PC-3 (cell line): ENCODE measurements at regions not wholly inside any gene's neighbourhood (a gene's known extent, or its start where the extent isn't known, plus 50 kb on each side); places are given as distances from the start of the nearest gene placed in this dataset.
A peak's percentile ranks its signal among the peaks of the same experiment; 100 is the strongest.

Source experiments
- ATAC-seq: fragments of 200-7000 bp; cut with Tn5 transposase; 2 replicates; pipeline ENCODE4 v1.9.1; 2020; ENCODE audit warnings: mild to moderate bottlenecking, moderate library complexity
- BruUV-seq: library from RNA; stranded (reverse); fragments of 400-500 nt; replicated peaks from 2 replicates; lab custom pipeline; 2021; lab: Mats Ljungman, UMichigan
- CTCF ChIA-PET: fragments of 300-600 bp; sonication (Branson Sonifier 250); formaldehyde crosslinking; loops from one replicate; lab custom pipeline; 2022; ENCODE audit warnings: antibody characterized with exemption; lab: Charles Lee
- POLR2A ChIA-PET: fragments of 300-600 bp; sonication (Branson Sonifier 250); formaldehyde crosslinking; loops from one replicate; lab custom pipeline; 2022; ENCODE audit warnings: antibody characterized with exemption; ENCODE audit not compliant: unreplicated experiment; lab: Charles Lee
- DNase-seq: peaks from one replicate; pipeline ENCODE4 v3.0.0-alpha.2; 2015
- H2AFZ ChIP-seq: fragments of 300-600 bp; sonication (generic); 2 replicates; pipeline ENCODE4 v1.6.0; 2016; ENCODE audit warnings: antibody characterized with exemption, low read length
- H3F3A ChIP-seq: fragments of 300-600 bp; sonication (generic); one replicate; pipeline ENCODE4 v1.6.0; 2017; ENCODE audit warnings: antibody characterized with exemption, low read length, control low read depth, mild to moderate bottlenecking; ENCODE audit not compliant: unreplicated experiment
- H3K27ac ChIP-seq: fragments of 300-600 bp; sonication (generic); 2 replicates; pipeline ENCODE4 v1.5.1; 2016; ENCODE audit warnings: mild to moderate bottlenecking, low read length
- H3K27me3 ChIP-seq: fragments of 300-600 bp; sonication (generic); 2 replicates; pipeline ENCODE4 v1.6.1; 2016; ENCODE audit warnings: low read length, mixed read lengths
- H3K36me3 ChIP-seq: fragments of 300-600 bp; sonication (generic); 2 replicates; pipeline ENCODE4 v1.6.1; 2016; ENCODE audit warnings: low read depth, mixed run types, low read length, mixed read lengths
- H3K4me1 ChIP-seq: fragments of 300-600 bp; sonication (generic); 2 replicates; pipeline ENCODE4 v1.5.1; 2016; ENCODE audit warnings: low read length; ENCODE audit not compliant: insufficient read depth
- H3K4me2 ChIP-seq: fragments of 300-600 bp; sonication (generic); 2 replicates; pipeline ENCODE4 v1.6.0; 2016; ENCODE audit warnings: low read length
- H3K4me3 ChIP-seq: fragments of 300-600 bp; sonication (generic); 2 replicates; pipeline ENCODE4 v1.5.1; 2016; ENCODE audit warnings: mild to moderate bottlenecking, low read length, mixed read lengths
- H3K79me2 ChIP-seq: fragments of 300-600 bp; sonication (generic); 2 replicates; pipeline ENCODE4 v1.6.1; 2017; ENCODE audit warnings: low read length, mixed read lengths
- H3K9ac ChIP-seq: fragments of 300-600 bp; sonication (generic); 2 replicates; pipeline ENCODE4 v1.6.0; 2016; ENCODE audit warnings: mild to moderate bottlenecking, low read length
- H3K9me2 ChIP-seq: fragments of 300-600 bp; sonication (generic); replicated peaks from 2 replicates; pipeline ENCODE4 v1.6.1; 2016; ENCODE audit warnings: mixed run types, low read length, mixed read lengths
- H3K9me3 ChIP-seq: fragments of 300-600 bp; sonication (generic); 2 replicates; pipeline ENCODE4 v1.6.1; 2016; ENCODE audit warnings: low read length, mixed read lengths
- H4K20me1 ChIP-seq: fragments of 300-600 bp; sonication (generic); 2 replicates; pipeline ENCODE4 v1.6.1; 2016; ENCODE audit warnings: low read length, mixed read lengths
- CTCF ChIP-seq: fragments of 300-600 bp; sonication (generic); conservative IDR thresholded peaks from 2 replicates; pipeline ENCODE4 v1.5.1; 2017; ENCODE audit warnings: antibody characterized with exemption, low read depth, mild to moderate bottlenecking, low read length
- EZH2 ChIP-seq: fragments of 300-600 bp; sonication (generic); IDR thresholded peaks from one replicate; pipeline ENCODE4 v1.6.1; 2017; ENCODE audit warnings: antibody characterized with exemption, mild to moderate bottlenecking, low read length; ENCODE audit not compliant: unreplicated experiment
- EZH2phosphoT487 ChIP-seq: fragments of 300-600 bp; sonication (generic); IDR thresholded peaks from 2 replicates; pipeline ENCODE4 v1.6.1; 2018; ENCODE audit warnings: mild to moderate bottlenecking, antibody characterized with exemption, low read length, borderline replicate concordance
- intact Hi-C: fragments of 100-400 bp; cut with micrococcal nuclease; formaldehyde crosslinking; loops from 2 replicates; pipeline ENCODE4 v1.9.0; 2023

DNA sequence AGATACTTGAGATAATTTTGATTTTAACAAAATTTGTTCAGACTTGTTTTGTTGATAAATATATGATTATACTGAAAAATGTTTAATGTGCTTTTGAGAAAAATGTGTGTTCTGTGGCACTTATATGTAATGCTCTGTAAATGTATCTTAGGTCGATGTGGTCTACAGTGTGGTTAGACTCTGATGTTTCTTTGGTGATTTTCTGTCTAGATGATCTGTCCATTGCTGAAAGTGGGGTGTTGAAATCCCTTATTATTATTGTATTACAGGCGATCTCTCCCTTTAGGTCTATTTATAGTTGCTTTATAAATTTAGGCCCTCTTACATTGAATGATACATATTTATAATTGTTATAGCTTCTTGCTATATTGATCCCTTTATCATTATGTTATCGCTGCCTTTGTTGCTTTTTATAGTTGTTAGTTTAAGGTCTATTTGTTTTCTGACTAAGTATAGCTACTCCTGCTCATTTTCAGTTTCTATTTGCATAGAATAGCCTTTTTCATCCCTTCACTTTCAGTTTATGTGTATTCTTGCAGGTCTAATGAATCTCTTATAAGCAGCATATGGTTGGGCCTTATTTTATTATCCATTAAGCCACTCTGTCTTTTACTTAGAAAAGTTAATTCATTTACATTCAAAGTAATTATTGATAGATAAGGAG, 124.3 kb downstream of the MRPS30 start:
- Histone ChIP-seq H3K36me3 (no peaks in the 10 kb centered on the region), H3K4me1 (peaks cover 12% of the 10 kb centered on the region), H3K27ac (no peak overlapping the region), H3K79me2 (no peaks in the 10 kb centered on the region), H4K20me1 (no peaks in the 10 kb centered on the region), H3F3A (no peaks in the 10 kb centered on the region), H3K9me3 (no peaks in the 10 kb centered on the region), H3K4me3 (no peak overlapping the region), H3K27me3 (no peaks in the 10 kb centered on the region), H3K9me2 (no peaks in the 10 kb centered on the region), H3K4me2 (peak overlapping the region; percentile 30), H3K9ac (no peak overlapping the region), H2AFZ (0 out of 2 replicates have a peak overlapping the region, but pooled peaks have one; percentile 12)
- BruUV-seq: no TSS peak
- ATAC-seq (peak; percentile 87), DNase-seq (peak; percentile 36)
- CTCF ChIA-PET: no interaction called here
- intact Hi-C loops: no loop called here
- no peak for TF ChIP-seq EZH2
- TF ChIP-seq CTCF: no peak
- TF ChIP-seq EZH2phosphoT487: no peak
- POLR2A ChIA-PET: interaction anchor here (0.5 kb wide), 1 partner anchor 1076 kb away, joined by 5 read pairs; no protein-coding TSS in a partner anchor

GRCh38 chr5:44933686-44934085, 124.9 kb downstream of the MRPS30 start:
- H3K27me3 ChIP-seq: no peaks in the 10 kb centered on the region
- no peaks in the 10 kb centered on the region for H3K9me3 ChIP-seq
- peaks cover 12% of the 10 kb centered on the region for H3K4me1 ChIP-seq
- ChIA-PET POLR2A (no interaction called here), CTCF (no interaction called here)
- no peak overlapping the region for H3K27ac ChIP-seq
- H3K4me2 ChIP-seq: peak overlapping the region; percentile 30
- H3K36me3 ChIP-seq: no peaks in the 10 kb centered on the region
- H2AFZ ChIP-seq: 0 out of 2 replicates have a peak overlapping the region, but pooled peaks have one; percentile 12
- H3K4me3 ChIP-seq: no peak overlapping the region
- no peaks in the 10 kb centered on the region for H3K79me2 ChIP-seq
- BruUV-seq: no TSS peak
- no peak for ATAC-seq
- no peak for DNase-seq
- no peaks in the 10 kb centered on the region for H3K9me2 ChIP-seq
- H4K20me1 ChIP-seq: no peaks in the 10 kb centered on the region
- intact Hi-C loops: no loop called here
- no peaks in the 10 kb centered on the region for H3F3A ChIP-seq
- TF ChIP-seq EZH2: no peak
- no peak for TF ChIP-seq EZH2phosphoT487
- no peak for TF ChIP-seq CTCF
- H3K9ac ChIP-seq: no peak overlapping the region

GRCh38 chr5:44935262-44935661, 126.5 kb downstream of the MRPS30 start:
- ChIA-PET POLR2A (no interaction called here), CTCF (no interaction called here)
- TF ChIP-seq CTCF (peak; percentile 67), EZH2 (no peak)
- H3F3A ChIP-seq: no peaks in the 10 kb centered on the region
- H3K79me2 ChIP-seq: no peaks in the 10 kb centered on the region
- H3K27ac ChIP-seq: no peak overlapping the region
- DNase-seq (peak; percentile 42), ATAC-seq (peak; percentile 48; the same call in 1 of the 2 replicates)
- H3K36me3 ChIP-seq: no peaks in the 10 kb centered on the region
- no peak overlapping the region for H3K4me3 ChIP-seq
- no peaks in the 10 kb centered on the region for H4K20me1 ChIP-seq
- no peak overlapping the region for H3K9ac ChIP-seq
- peaks cover 17% of the 10 kb centered on the region for H3K4me1 ChIP-seq
- BruUV-seq: no TSS peak
- H3K9me2 ChIP-seq: no peaks in the 10 kb centered on the region
- H3K27me3 ChIP-seq: no peaks in the 10 kb centered on the region
- no peaks in the 10 kb centered on the region for H3K9me3 ChIP-seq
- H2AFZ ChIP-seq: no peak overlapping the region
- no peak overlapping the region for H3K4me2 ChIP-seq
- intact Hi-C loops: no loop called here
